Keratinocyte (primary cell): ENCODE measurements at regions not wholly inside any gene's neighbourhood (a gene's known extent, or its start where the extent isn't known, plus 50 kb on each side); places are given as distances from the start of the nearest gene placed in this dataset.

Experiments used
- CTCF ChIP-seq, 3 experiments: IDR thresholded peaks in 1 of 3; conservative IDR thresholded peaks in 1 of 3; optimal IDR thresholded peaks in 1 of 3; 2 replicates in 2 of 3; 3 replicates in 1 of 3; pipeline versions ENCODE3 to v1.5.1; 2011; ENCODE audit warnings: low read length in 3 of 3, mild to moderate bottlenecking in 3 of 3, moderate library complexity in 2 of 3, control low read depth in 1 of 3, inconsistent platforms in 1 of 3; ENCODE audit not compliant: insufficient read depth in 2 of 3; ENCODE audit errors: extremely low read depth in 1 of 3
- EZH2 ChIP-seq: IDR thresholded peaks from one replicate; pipeline ENCODE4 v1.6.1; 2012; ENCODE audit warnings: inconsistent platforms, mild to moderate bottlenecking, low read length, moderate library complexity

GRCh38 chr15:60137711-60138396, 133.7 kb downstream of the FOXB1 start:
- no peak for TF ChIP-seq CTCF (optimal IDR thresholded peaks at IDR 0.05 in 1 of 3, IDR thresholded peaks at IDR 0.05 in 1 of 3, conservative IDR thresholded peaks at IDR 0.05 in 1 of 3; ENCODE audit: extremely low read depth in 1 of 3, insufficient read depth in 2 of 3, low read length in 3 of 3)
- no peak for TF ChIP-seq EZH2
